ENCODE measurements at regions not wholly inside any gene's neighbourhood (a gene's known extent, or its start where the extent isn't known, plus 50 kb on each side); places are given as distances from the start of the nearest gene placed in this dataset.
A peak's percentile ranks its signal among the peaks of the same experiment; 100 is the strongest.
"Not testable (repeated sequence)": the region's sequence is repeated elsewhere in the genome, so short reads cannot be mapped to it uniquely, and the experiment has no call there.

DNA sequence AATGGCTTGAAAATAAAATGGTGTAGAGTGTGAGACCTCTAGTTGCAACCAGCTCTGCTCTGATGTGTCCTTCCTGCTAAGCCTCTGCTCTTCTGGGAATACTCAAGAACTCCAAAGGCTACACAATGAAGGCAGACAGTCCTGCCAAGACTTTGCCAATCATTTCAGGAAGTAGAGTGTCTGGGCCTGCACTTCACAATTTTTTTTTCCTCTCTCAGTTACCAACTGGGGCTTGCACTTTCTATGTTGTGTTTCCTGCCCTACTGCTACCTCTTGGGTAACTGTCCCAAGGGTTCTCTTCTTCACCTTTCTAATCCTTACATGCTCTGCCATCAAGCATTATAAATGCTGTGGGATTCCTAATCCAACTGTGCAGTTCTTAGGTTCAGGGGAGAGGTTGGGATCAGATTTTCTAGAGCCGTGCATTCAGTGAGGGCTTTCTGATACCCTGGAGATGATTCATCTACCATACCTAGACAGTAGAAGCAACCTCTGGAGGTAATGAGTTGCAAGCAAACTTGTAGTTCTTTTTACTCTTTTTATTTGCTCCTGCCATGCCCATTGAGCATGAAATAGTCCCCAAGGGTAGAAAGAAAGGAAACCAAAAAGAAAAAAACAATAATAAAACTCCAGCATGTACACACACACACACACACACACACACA is 365.9 kb downstream of the MLLT3 start:
- H3K36me3 Mint-ChIP-seq (ENCODE audit: insufficient read depth), result no peaks in the 10 kb centered on the region
- H3K27me3 Mint-ChIP-seq, result no peaks in the 10 kb centered on the region
- H3K4me3 Mint-ChIP-seq, result no peak overlapping the region
- peaks cover 0 to 3% of the 10 kb centered on the region in 2 donors for H3K4me1 Mint-ChIP-seq (ENCODE audit: low read depth in 2 of 2)
- DNase-seq (no peak), ATAC-seq (replicated peaks) (no peak)
- no peak overlapping the region for H3K27ac Mint-ChIP-seq
- no peaks in the 10 kb centered on the region for H3K9me3 Mint-ChIP-seq

DNA sequence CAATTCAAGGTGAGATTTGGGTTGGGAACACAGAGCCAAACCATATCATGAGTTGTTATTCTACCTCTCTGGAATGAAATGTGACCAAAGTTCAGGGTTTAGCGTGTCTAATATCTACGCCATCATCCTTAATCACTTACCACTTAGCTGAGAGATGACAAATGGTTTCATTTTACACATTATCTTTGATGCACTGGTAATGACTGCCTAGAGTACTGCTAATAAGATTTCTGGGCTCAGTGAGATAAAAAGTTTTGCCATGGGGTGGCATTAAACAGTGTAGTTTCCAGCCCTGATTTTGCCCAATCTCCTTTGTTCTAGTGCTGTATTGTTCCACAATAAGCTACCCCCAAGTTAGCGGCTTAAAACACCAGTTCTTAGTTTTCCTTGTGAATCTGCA is 367.2 kb downstream of the MLLT3 start:
- Mint-ChIP-seq H3K27ac (no peak overlapping the region), H3K27me3 (no peaks in the 10 kb centered on the region), H3K36me3 (ENCODE audit: insufficient read depth) (no peaks in the 10 kb centered on the region), H3K4me3 (no peak overlapping the region), H3K9me3 (no peaks in the 10 kb centered on the region), H3K4me1 (ENCODE audit: low read depth in 2 of 2) (peaks cover 0 to 3% of the 10 kb centered on the region in 2 donors)
- no peak for DNase-seq
- ATAC-seq (replicated peaks), result no peak

DNA sequence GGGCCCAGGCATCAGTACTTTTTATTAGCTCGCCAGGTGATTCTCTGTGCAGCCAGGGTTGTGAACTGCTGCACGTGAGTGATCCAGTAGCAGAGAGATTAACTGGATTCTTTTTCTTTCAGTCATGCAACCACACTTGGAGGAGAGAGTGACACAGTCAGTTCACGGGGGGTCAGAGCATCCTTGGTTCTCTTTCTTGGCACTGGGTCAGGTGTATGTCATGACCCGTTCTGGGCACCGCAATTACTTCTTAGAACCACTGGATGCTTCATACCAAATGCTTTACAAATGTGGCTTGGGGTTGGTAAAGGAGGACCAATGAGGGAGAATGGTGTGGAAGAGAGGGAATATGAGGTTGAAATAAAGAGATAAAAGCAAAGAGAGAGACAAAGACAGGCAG is 368.7 kb downstream of the MLLT3 start:
- Mint-ChIP-seq H3K27ac (no peak overlapping the region), H3K9me3 (no peaks in the 10 kb centered on the region), H3K4me3 (no peak overlapping the region), H3K27me3 (no peaks in the 10 kb centered on the region), H3K36me3 (ENCODE audit: insufficient read depth) (no peaks in the 10 kb centered on the region), H3K4me1 (ENCODE audit: low read depth in 2 of 2) (peaks cover 0 to 3% of the 10 kb centered on the region in 2 donors)
- no peak for ATAC-seq (replicated peaks)
- no peak for DNase-seq

DNA sequence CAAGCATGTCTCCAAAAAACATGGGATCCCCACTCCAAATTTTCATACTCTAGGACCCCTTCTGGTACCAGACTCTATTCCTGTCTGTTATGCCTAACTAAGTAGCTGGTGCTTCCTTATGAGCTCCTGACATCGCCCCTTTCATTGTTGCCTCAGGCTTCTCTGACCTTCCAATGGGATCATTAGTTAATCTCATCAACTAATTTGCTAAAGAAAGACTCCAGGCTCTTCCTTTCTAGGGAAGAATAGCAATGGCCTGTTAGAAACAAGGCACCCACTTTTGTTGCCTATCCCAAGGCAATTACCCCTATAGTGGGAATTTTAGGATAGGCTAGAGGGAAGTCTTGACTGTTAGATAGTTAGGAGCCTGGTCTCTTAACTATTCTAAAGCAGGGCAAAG is 369.5 kb downstream of the MLLT3 start:
- Mint-ChIP-seq H3K36me3 (ENCODE audit: insufficient read depth) (no peaks in the 10 kb centered on the region), H3K27me3 (no peaks in the 10 kb centered on the region), H3K4me1 (ENCODE audit: low read depth in 2 of 2) (peaks cover 0 to 3% of the 10 kb centered on the region in 2 donors), H3K27ac (no peak overlapping the region), H3K4me3 (no peak overlapping the region), H3K9me3 (no peaks in the 10 kb centered on the region)
- ATAC-seq (replicated peaks) (no peak), DNase-seq (no peak)

DNA sequence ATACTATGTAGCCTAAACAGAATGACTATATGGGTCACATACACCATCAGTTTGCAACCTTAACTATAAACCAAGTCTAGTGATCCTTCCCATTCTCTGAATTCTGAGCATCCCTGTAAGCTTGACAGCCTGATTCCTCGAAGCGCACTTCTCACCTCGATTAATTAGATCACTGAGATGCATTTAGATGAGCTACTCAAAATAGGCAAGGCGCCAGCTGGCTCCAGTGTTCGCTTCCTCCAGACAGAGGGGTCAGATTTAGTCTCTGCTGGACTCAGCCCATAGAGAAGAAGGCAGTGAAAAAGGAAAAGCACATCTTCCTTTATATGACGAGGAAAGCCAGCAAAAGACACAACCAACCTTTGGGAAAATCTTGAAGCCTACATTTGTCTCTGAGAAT is 371.5 kb downstream of the MLLT3 start:
- ATAC-seq (replicated peaks) (no peak), DNase-seq (no peak)
- H3K27ac Mint-ChIP-seq, result no peak overlapping the region
- no peaks in the 10 kb centered on the region for H3K36me3 Mint-ChIP-seq (ENCODE audit: insufficient read depth)
- H3K9me3 Mint-ChIP-seq, result no peaks in the 10 kb centered on the region
- H3K27me3 Mint-ChIP-seq, result no peaks in the 10 kb centered on the region
- H3K4me1 Mint-ChIP-seq (ENCODE audit: low read depth in 2 of 2), result no peaks in the 10 kb centered on the region
- H3K4me3 Mint-ChIP-seq, result no peak overlapping the region

DNA sequence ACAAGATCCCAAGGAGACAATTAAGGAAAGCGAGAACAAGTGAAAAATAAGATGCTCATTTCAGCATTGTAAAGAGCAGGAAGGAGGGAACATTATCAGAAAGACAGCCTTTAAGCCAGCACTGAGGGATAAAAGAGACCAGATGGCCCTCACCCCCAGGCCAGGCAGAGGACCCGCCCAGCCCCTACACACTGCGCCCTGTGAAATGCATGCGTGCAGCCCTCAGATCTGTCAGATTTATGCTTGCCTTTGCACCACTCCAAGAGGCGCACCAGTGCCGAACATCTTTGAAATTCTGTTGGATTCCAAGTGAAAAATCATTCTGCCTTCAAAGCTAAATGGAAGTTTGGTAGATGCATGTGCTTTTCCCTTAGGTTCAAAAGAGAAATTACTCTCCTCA is 378.0 kb downstream of the MLLT3 start:
- Mint-ChIP-seq H3K36me3 (ENCODE audit: insufficient read depth) (no peaks in the 10 kb centered on the region), H3K4me3 (no peak overlapping the region), H3K4me1 (ENCODE audit: low read depth in 2 of 2) (peaks cover 13 to 27% of the 10 kb centered on the region in 2 donors), H3K27me3 (peaks cover 0 to 5% of the 10 kb centered on the region in 2 donors), H3K27ac (peak overlapping the region in 1 of 2 donors; percentile 77), H3K9me3 (no peaks in the 10 kb centered on the region)
- no peak for ATAC-seq (replicated peaks)
- DNase-seq, result no peak

DNA sequence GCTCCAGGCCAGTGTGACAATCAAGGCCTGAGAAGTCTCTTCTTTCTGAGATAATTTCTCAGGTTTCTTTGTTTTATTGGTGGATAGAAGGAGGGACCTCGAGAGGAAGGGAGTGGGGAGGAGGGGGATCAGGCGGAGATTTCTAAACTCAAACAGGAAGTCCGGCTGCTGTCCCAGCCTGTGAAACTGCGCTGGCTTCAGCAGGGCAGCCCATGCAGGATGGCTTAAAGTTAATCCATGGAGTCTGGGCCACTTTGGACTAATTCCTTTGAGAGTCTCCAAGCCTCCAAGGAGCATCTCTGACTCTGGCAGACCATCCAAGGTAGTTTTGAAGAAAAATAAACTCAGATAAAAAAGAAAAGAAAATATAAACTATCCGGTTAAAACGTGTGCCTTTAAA is 378.5 kb downstream of the MLLT3 start:
- H3K4me3 Mint-ChIP-seq, result no peak overlapping the region
- ATAC-seq (replicated peaks) (no peak), DNase-seq (no peak)
- peaks cover 0 to 5% of the 10 kb centered on the region in 2 donors for H3K27me3 Mint-ChIP-seq
- H3K4me1 Mint-ChIP-seq (ENCODE audit: low read depth in 2 of 2), result peaks cover 13 to 27% of the 10 kb centered on the region in 2 donors
- no peaks in the 10 kb centered on the region for H3K9me3 Mint-ChIP-seq
- no peaks in the 10 kb centered on the region for H3K36me3 Mint-ChIP-seq (ENCODE audit: insufficient read depth)
- H3K27ac Mint-ChIP-seq, result peak overlapping the region in 1 of 2 donors; percentile 77

DNA sequence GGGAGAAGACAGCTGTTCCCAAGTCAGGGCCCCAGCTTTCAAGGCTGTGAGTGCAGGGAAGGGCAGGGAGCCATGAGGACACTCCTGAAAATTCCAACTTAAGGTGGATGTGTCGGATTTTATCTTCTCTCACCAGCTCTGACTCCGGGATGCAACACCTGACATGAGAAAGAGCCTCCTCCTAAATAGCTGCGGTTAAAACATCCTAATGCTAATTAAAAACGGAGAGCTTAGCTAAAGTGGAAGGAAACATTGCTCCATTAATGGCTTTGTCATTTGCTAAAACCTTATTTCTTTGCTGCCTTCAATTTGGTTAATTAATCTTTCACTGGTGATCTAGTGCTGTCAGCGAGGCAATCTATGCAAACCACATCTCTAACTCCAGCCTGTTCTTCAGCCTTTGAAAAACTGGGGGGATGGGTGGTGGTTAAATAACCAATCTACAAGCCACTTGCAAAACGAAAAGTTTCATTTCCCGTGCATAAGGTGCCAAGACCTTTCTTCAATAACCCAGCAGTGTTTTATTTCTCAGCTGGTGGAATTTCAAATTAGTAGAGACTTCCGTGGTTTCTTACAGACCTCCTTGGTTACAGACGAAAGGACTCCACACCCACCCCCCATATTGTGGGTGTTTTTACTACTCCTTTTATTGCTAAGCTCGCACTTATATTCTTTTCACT is 379.6 kb downstream of the MLLT3 start:
- peak overlapping the region; percentile 53 to 79 for H3K4me3 Mint-ChIP-seq
- DNase-seq, result peak; percentile 18 to 33 (median 21)

DNA sequence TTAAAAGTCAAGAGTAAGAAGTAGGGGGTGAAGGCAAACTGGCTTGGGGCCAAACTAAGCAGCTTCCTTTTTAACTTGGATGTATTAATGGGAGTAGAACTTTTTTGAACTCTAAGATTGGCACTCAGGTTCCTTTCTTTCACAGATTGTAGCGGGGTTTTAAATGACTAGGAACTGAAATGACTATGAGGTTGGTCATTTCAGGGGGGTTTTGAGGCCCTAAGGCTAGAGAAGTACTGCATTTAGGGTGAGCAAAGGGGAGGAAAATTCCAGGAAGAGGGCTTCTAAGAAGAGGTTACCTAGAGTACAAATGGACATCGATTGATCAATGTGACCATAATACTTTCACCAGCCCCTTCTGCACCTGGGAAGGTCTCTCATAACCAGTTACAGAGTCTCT is 381.8 kb downstream of the MLLT3 start:
- H3K36me3 Mint-ChIP-seq (ENCODE audit: insufficient read depth), result no peaks in the 10 kb centered on the region
- H3K4me1 Mint-ChIP-seq (ENCODE audit: low read depth in 2 of 2), result peaks cover 13 to 27% of the 10 kb centered on the region in 2 donors
- ATAC-seq (replicated peaks) (no peak), DNase-seq (no peak)
- H3K4me3 Mint-ChIP-seq, result no peak overlapping the region
- H3K27me3 Mint-ChIP-seq, result peaks cover 0 to 5% of the 10 kb centered on the region in 2 donors
- H3K9me3 Mint-ChIP-seq, result no peaks in the 10 kb centered on the region
- H3K27ac Mint-ChIP-seq, result peak overlapping the region in 1 of 2 donors; percentile 35

More for the DNA sequence above, 379.6 kb downstream of the MLLT3 start:
- H3K27me3 Mint-ChIP-seq, result peaks cover 0 to 5% of the 10 kb centered on the region in 2 donors
- ATAC-seq (replicated peaks), result peak; percentile 80
- no peaks in the 10 kb centered on the region for H3K36me3 Mint-ChIP-seq (ENCODE audit: insufficient read depth)
- peak overlapping the region; percentile 72 to 77 for H3K27ac Mint-ChIP-seq
- H3K4me1 Mint-ChIP-seq (ENCODE audit: low read depth in 2 of 2), result peaks cover 13 to 27% of the 10 kb centered on the region in 2 donors
- H3K9me3 Mint-ChIP-seq, result no peaks in the 10 kb centered on the region

DNA sequence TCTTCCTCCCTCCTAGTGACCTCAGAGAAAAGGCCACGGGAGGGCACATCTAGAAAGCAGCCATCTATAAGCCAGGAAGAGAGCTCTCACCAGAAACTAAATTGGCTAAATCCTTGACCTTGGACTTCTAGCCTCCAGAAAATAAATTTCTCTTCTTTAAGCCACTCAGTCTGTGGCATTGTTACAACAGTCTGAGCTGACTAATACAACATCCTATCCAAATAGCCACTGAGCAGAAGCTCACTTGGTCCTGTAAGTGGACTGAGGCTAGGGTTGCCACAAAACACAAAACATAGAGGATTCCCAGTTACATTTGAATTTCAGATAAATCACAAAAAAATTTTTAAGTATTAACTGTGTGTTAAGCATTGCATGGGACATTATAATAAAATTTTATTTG is 383.4 kb downstream of the MLLT3 start:
- Mint-ChIP-seq H3K9me3 (no peaks in the 10 kb centered on the region), H3K4me1 (ENCODE audit: low read depth in 2 of 2) (peaks cover 11 to 27% of the 10 kb centered on the region in 2 donors), H3K27me3 (peaks cover 0 to 5% of the 10 kb centered on the region in 2 donors), H3K27ac (no peak overlapping the region), H3K36me3 (ENCODE audit: insufficient read depth) (no peaks in the 10 kb centered on the region), H3K4me3 (no peak overlapping the region)
- no peak for DNase-seq
- ATAC-seq (replicated peaks), result no peak

DNA sequence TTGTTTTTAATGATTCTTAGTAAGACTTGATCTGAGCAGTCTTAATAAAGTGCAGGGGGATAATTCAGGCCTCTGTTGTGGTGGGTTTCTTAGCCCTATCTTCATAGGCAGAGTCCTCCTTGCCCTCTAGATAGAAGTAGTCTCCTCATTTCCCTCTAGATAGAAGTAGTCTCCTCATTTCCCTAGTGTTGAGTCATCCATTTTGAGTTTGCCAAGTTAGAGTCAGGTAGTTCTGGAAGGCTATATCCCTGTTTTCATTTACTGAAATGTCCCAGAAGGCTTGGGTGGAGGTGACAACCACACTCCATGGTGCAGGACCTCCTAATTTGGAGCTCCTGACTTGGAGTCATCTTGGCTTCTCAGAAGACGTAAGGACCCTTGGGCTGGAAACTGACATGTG is 384.6 kb downstream of the MLLT3 start:
- DNase-seq (no peak), ATAC-seq (replicated peaks) (no peak)
- Mint-ChIP-seq H3K9me3 (no peaks in the 10 kb centered on the region), H3K27ac (no peak overlapping the region), H3K36me3 (ENCODE audit: insufficient read depth) (no peaks in the 10 kb centered on the region), H3K4me3 (no peak overlapping the region), H3K4me1 (ENCODE audit: low read depth in 2 of 2) (peaks cover 11 to 21% of the 10 kb centered on the region in 2 donors), H3K27me3 (peaks cover 0 to 5% of the 10 kb centered on the region in 2 donors)

DNA sequence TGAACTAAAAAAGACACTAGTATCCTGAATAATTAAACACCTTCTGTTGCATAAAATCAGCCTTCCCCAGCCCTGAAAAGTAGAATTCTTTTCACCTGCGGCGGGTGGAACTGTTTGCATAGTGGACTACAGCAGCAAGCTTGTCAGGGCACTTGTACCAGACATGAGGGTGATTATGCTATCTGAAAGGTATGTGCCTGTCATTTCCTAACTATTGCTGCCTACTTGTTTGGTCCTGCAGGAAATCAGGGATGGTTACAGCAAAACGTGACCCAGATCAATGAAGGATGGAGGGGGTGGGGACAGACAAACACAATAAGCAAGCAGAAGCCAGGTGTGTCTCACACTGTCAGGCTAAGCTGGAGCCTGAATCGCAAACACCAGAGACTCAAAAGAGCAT is 385.6 kb downstream of the MLLT3 start:
- no peak overlapping the region for H3K4me3 Mint-ChIP-seq
- ATAC-seq (replicated peaks) (no peak), DNase-seq (no peak)
- H3K27me3 Mint-ChIP-seq, result peaks cover 0 to 2% of the 10 kb centered on the region in 2 donors
- no peak overlapping the region for H3K27ac Mint-ChIP-seq
- no peaks in the 10 kb centered on the region for H3K36me3 Mint-ChIP-seq (ENCODE audit: insufficient read depth)
- H3K9me3 Mint-ChIP-seq, result no peaks in the 10 kb centered on the region
- H3K4me1 Mint-ChIP-seq (ENCODE audit: low read depth in 2 of 2), result peaks cover 3 to 11% of the 10 kb centered on the region in 2 donors

DNA sequence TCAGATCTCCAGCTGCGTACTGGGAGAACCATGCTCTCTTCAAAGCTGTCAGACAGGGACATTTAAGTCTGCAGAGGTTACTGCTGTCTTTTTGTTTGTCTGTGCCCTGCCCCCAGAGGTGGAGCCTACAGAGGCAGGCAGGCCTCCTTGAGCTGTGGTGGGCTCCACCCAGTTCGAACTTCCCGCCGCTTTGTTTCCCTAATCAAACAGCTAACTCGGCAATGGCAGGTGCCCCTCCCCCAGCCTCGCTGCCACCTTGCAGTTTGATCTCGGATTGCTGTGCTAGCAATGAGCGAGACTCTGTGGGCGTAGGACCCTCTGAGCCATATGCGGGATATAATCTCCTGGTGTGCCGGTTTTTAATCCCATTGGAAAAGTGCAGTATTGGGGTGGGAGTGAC is 387.1 kb downstream of the MLLT3 start:
- H3K27ac Mint-ChIP-seq; H3K36me3 Mint-ChIP-seq (ENCODE audit: insufficient read depth); H3K9me3 Mint-ChIP-seq; ATAC-seq (replicated peaks); H3K4me1 Mint-ChIP-seq (ENCODE audit: low read depth in 2 of 2); H3K4me3 Mint-ChIP-seq; H3K27me3 Mint-ChIP-seq; DNase-seq: not testable (repeated sequence)

DNA sequence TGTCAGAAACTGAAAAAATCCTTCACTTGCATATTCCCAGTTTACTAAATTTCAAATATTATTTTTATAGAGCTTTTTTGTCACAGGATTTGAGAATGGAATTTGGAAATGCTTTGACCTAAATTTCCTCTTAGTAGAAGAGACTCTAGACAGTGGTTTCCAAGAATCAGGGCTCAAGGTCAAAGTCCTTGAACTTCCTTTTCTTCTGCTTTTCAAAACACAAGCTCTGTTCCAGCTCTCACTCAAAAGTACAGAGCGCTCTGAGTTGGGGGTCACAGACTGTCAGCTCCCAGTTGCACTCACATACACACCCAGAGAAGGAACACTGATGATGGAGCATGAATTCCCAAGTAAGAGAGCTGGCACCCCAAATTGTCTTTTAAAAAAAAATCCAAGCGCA is 394.2 kb downstream of the MLLT3 start:
- DNase-seq (no peak), ATAC-seq (replicated peaks) (no peak)
- Mint-ChIP-seq H3K4me1 (ENCODE audit: low read depth in 2 of 2) (peaks cover 4 to 13% of the 10 kb centered on the region in 2 donors), H3K4me3 (no peak overlapping the region), H3K9me3 (no peaks in the 10 kb centered on the region), H3K27ac (no peak overlapping the region), H3K27me3 (no peaks in the 10 kb centered on the region), H3K36me3 (ENCODE audit: insufficient read depth) (no peaks in the 10 kb centered on the region)

Data from effector memory CD8-positive, alpha-beta T cell (primary cell).